Panc1 (cell line): ENCODE measurements at regions not wholly inside any gene's neighbourhood (a gene's known extent, or its start where the extent isn't known, plus 50 kb on each side); places are given as distances from the start of the nearest gene placed in this dataset.

ENCODE experiments used
- ATAC-seq: fragments of 200-7000 bp; cut with Tn5 transposase; 2 replicates; pipeline ENCODE4 v1.9.1; 2020; ENCODE audit warnings: mild to moderate bottlenecking, moderate library complexity
- BruUV-seq: library from RNA; stranded (reverse); fragments of 400-500 nt; replicated peaks from 2 replicates; lab custom pipeline; 2021; lab: Mats Ljungman, UMichigan
- CTCF ChIA-PET: fragments of 300-600 bp; sonication (Branson Sonifier 250); formaldehyde crosslinking; loops from one replicate; lab custom pipeline; 2022; ENCODE audit warnings: antibody characterized with exemption; lab: Charles Lee
- POLR2A ChIA-PET: fragments of 300-600 bp; sonication (Branson Sonifier 250); formaldehyde crosslinking; loops from one replicate; lab custom pipeline; 2022; ENCODE audit warnings: antibody characterized with exemption; lab: Charles Lee
- DNase-seq: peaks from one replicate; pipeline ENCODE4 v3.0.0-alpha.2; 2010; ENCODE audit warnings: low read depth, low spot score
- H3K27ac ChIP-seq: 2 replicates; pipeline ENCODE4 v1.5.1; 2011; ENCODE audit warnings: mild to moderate bottlenecking, low read length, inconsistent platforms
- H3K27me3 ChIP-seq: fragments of 200-500 bp; sonication (Bioruptor generic); 2 replicates; pipeline ENCODE4 v1.6.0; 2014; ENCODE audit warnings: low read length, inconsistent platforms; ENCODE audit not compliant: control insufficient read depth, insufficient read depth
- H3K36me3 ChIP-seq: fragments of 200-500 bp; sonication (Bioruptor generic); 2 replicates; pipeline ENCODE4 v1.5.1; 2014; ENCODE audit warnings: inconsistent platforms, mild to moderate bottlenecking, low read length, moderate library complexity; ENCODE audit not compliant: control insufficient read depth, insufficient read depth
- H3K4me1 ChIP-seq: 2 replicates; pipeline ENCODE4 v1.5.1; 2011; ENCODE audit warnings: inconsistent platforms, mild to moderate bottlenecking, low read length, moderate library complexity; ENCODE audit not compliant: control insufficient read depth, insufficient read depth
- H3K4me3 ChIP-seq, 2 experiments: 2 replicates each; pipeline ENCODE4 v1.5.1; 2011 to 2012; ENCODE audit warnings: low read depth in 2 of 2, low read length in 2 of 2, mild to moderate bottlenecking in 2 of 2, inconsistent platforms in 1 of 2, moderate library complexity in 1 of 2
- H3K9me3 ChIP-seq: fragments of 200-500 bp; sonication (Bioruptor generic); 2 replicates; pipeline ENCODE4 v1.5.1; 2014; ENCODE audit warnings: low read depth, mild to moderate bottlenecking, inconsistent platforms, low read length, moderate library complexity; ENCODE audit not compliant: control insufficient read depth, insufficient read depth
- POLR2AphosphoS5 ChIP-seq: IDR thresholded peaks from 2 replicates; pipeline ENCODE4 v1.6.1; 2012; ENCODE audit warnings: mild to moderate bottlenecking, low read depth, low read length, moderate library complexity
- SIN3A ChIP-seq: IDR thresholded peaks from 2 replicates; pipeline ENCODE4 v1.6.1; 2012; ENCODE audit warnings: low read depth, mild to moderate bottlenecking, low read length, moderate library complexity, borderline replicate concordance; ENCODE audit not compliant: insufficient read depth
- TCF7L2 ChIP-seq: IDR thresholded peaks from 2 replicates; pipeline ENCODE4 v1.6.1; 2011; ENCODE audit warnings: mild to moderate bottlenecking, low read depth, low read length, inconsistent platforms
- in situ Hi-C: cut with HindIII; loops from 2 replicates; pipeline ENCODE4 v1.10.0; 2016; ENCODE audit warnings: low sequenced_read_pairs, low pct_unique_long_range_greater_than_20kb
- intact Hi-C: fragments of 100-400 bp; cut with micrococcal nuclease; formaldehyde crosslinking; loops from one replicate; pipeline ENCODE4 v1.10.0; 2022; ENCODE audit not compliant: unreplicated experiment
- TF ChIP-seq, protein P1 (sequence below): fragments of 450-650 bp; IDR thresholded peaks from 2 replicates; pipeline ENCODE4 v1.5.1; 2017; ENCODE audit warnings: mild to moderate bottlenecking
- TF ChIP-seq, protein P2 (sequence below), 2 experiments: IDR thresholded peaks; 2 replicates each; pipeline ENCODE4 v1.6.1; 2011 to 2012; ENCODE audit warnings: low read depth in 2 of 2, control low read depth in 1 of 2, low read length in 1 of 2, mild to moderate bottlenecking in 1 of 2, moderate library complexity in 1 of 2; ENCODE audit not compliant: insufficient read depth in 1 of 2

DNA sequence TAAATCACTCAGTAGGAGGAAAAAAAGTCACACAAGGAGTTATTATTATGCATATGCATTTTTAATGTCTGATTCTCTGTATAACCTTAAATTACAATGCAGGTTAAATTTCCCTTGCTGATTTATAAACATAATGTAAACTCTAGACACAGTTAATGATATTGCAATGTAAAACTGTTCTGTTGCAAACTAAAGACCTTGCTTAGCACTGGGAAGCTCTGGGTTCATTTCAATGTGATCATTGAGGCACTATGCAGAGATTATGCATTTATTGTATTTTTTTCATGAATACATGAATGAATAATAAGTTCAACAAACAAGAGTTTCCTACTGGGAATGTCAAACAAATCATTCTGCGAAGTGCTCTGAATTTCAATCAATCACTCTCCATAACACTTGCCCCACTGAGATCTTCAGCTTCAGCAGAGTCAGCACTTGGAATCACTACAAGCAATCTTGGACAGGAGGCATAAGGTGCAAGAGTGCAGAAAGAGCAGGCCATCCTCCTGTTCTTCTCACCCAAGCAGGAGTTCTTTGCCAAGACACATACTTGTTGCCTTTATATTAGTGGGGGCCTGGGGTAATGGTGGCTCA is 232.1 kb downstream of the CSNK1G3 start:
- ChIA-PET CTCF (no interaction called here), POLR2A (no interaction called here)
- TF ChIP-seq, protein P1, sequence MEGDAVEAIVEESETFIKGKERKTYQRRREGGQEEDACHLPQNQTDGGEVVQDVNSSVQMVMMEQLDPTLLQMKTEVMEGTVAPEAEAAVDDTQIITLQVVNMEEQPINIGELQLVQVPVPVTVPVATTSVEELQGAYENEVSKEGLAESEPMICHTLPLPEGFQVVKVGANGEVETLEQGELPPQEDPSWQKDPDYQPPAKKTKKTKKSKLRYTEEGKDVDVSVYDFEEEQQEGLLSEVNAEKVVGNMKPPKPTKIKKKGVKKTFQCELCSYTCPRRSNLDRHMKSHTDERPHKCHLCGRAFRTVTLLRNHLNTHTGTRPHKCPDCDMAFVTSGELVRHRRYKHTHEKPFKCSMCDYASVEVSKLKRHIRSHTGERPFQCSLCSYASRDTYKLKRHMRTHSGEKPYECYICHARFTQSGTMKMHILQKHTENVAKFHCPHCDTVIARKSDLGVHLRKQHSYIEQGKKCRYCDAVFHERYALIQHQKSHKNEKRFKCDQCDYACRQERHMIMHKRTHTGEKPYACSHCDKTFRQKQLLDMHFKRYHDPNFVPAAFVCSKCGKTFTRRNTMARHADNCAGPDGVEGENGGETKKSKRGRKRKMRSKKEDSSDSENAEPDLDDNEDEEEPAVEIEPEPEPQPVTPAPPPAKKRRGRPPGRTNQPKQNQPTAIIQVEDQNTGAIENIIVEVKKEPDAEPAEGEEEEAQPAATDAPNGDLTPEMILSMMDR = no peak
- TF ChIP-seq SIN3A = no peak
- TF ChIP-seq POLR2AphosphoS5 = no peak
- TF ChIP-seq, protein P2, sequence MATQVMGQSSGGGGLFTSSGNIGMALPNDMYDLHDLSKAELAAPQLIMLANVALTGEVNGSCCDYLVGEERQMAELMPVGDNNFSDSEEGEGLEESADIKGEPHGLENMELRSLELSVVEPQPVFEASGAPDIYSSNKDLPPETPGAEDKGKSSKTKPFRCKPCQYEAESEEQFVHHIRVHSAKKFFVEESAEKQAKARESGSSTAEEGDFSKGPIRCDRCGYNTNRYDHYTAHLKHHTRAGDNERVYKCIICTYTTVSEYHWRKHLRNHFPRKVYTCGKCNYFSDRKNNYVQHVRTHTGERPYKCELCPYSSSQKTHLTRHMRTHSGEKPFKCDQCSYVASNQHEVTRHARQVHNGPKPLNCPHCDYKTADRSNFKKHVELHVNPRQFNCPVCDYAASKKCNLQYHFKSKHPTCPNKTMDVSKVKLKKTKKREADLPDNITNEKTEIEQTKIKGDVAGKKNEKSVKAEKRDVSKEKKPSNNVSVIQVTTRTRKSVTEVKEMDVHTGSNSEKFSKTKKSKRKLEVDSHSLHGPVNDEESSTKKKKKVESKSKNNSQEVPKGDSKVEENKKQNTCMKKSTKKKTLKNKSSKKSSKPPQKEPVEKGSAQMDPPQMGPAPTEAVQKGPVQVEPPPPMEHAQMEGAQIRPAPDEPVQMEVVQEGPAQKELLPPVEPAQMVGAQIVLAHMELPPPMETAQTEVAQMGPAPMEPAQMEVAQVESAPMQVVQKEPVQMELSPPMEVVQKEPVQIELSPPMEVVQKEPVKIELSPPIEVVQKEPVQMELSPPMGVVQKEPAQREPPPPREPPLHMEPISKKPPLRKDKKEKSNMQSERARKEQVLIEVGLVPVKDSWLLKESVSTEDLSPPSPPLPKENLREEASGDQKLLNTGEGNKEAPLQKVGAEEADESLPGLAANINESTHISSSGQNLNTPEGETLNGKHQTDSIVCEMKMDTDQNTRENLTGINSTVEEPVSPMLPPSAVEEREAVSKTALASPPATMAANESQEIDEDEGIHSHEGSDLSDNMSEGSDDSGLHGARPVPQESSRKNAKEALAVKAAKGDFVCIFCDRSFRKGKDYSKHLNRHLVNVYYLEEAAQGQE (IDR thresholded peaks at IDR 0.05; ENCODE audit: insufficient read depth in 1 of 2, low read depth in 2 of 2, low read length in 1 of 2) = no peak
- TF ChIP-seq TCF7L2 = no peak
- H3K9me3 ChIP-seq = peaks cover 2% of the 10 kb centered on the region; the same call in 1 of the 2 replicates
- BruUV-seq = no TSS peak
- no peaks in the 10 kb centered on the region for H3K36me3 ChIP-seq
- H3K4me3 ChIP-seq = no peak overlapping the region
- DNase-seq (no peak), ATAC-seq (no peak)
- H3K4me1 ChIP-seq = no peaks in the 10 kb centered on the region
- H3K27ac ChIP-seq = no peak overlapping the region
- intact Hi-C loops = no loop called here
- in situ Hi-C loops = no loop called here
- no peaks in the 10 kb centered on the region for H3K27me3 ChIP-seq

DNA sequence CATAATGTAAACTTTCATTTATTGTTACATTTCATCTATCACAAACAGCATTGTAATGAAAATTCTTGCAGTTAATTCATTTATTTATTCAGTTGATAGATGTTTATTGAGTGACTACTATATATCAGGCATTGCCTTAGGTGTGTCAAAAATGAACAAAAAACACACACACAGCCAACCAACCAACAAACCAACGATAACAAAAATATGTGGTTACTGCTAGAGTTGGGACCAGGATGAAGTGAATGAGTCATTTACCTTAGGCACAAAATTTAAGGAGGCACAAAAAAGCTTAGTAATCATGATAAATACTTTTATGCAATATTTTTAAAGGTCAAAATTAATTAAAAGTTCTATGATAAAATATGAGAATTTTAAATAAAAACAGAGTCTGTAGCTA is 223.4 kb downstream of the CSNK1G3 start:
- intact Hi-C loops = no loop called here
- no peaks in the 10 kb centered on the region for H3K27me3 ChIP-seq
- no peak for DNase-seq
- POLR2A ChIA-PET = no interaction called here
- no peaks in the 10 kb centered on the region for H3K36me3 ChIP-seq
- in situ Hi-C loops = no loop called here
- H3K9me3 ChIP-seq = peaks cover 15% of the 10 kb centered on the region; the same call in 1 of the 2 replicates
- H3K4me3 ChIP-seq = no peak overlapping the region
- no peaks in the 10 kb centered on the region for H3K4me1 ChIP-seq
- no peak overlapping the region for H3K27ac ChIP-seq
- no TSS peak for BruUV-seq
- no peak for ATAC-seq
- CTCF ChIA-PET = no interaction called here
- TF ChIP-seq, protein P2 (IDR thresholded peaks at IDR 0.05; ENCODE audit: insufficient read depth in 1 of 2, low read depth in 2 of 2, low read length in 1 of 2) = no peak
- TF ChIP-seq TCF7L2 (no peak), SIN3A (no peak)
- TF ChIP-seq, protein P1 = no peak
